MM.1S (cell line): ENCODE measurements at regions not wholly inside any gene's neighbourhood (a gene's known extent, or its start where the extent isn't known, plus 50 kb on each side); places are given as distances from the start of the nearest gene placed in this dataset.

Source experiments
- CTCF ChIP-seq: fragments of 300-600 bp; sonication (generic); IDR thresholded peaks from 2 replicates; pipeline ENCODE4 v1.5.1; 2016; ENCODE audit warnings: antibody characterized with exemption, low read length, mixed read lengths
- EZH2 ChIP-seq: fragments of 300-600 bp; sonication (generic); optimal IDR thresholded peaks from 2 replicates; pipeline ENCODE3; 2017; ENCODE audit warnings: low read depth, mild to moderate bottlenecking, antibody characterized with exemption, low read length, mixed read lengths
- EZH2phosphoT487 ChIP-seq: fragments of 300-600 bp; sonication (generic); IDR thresholded peaks from 2 replicates; pipeline ENCODE4 v1.6.1; 2018; ENCODE audit warnings: antibody characterized with exemption, low read length

GRCh38 chr6:87899499-87900147 lies 148.0 kb upstream of the SPACA1 start:
- no peak for TF ChIP-seq EZH2
- no peak for TF ChIP-seq CTCF
- TF ChIP-seq EZH2phosphoT487 = no peak
